Left lobe of liver (tissue), 2 donors: ENCODE measurements at regions not wholly inside any gene's neighbourhood (a gene's known extent, or its start where the extent isn't known, plus 50 kb on each side); places are given as distances from the start of the nearest gene placed in this dataset.
"Not testable (repeated sequence)": the region's sequence is repeated elsewhere in the genome, so short reads cannot be mapped to it uniquely, and the experiment has no call there.

ENCODE experiments used
- ATAC-seq: fragments of 200-7000 bp; cut with Tn5 transposase; one replicate; pipeline ENCODE4 v1.9.1; 2020; ENCODE audit warnings: mild to moderate bottlenecking, moderate library complexity
- DNase-seq: peaks from one replicate; pipeline ENCODE4 v3.0.0-alpha.2; 2020; ENCODE audit warnings: low spot score
- donor health status: DM: no; HTN: no; CAD: no; lungs with moderate emphysema.
- donor health status: DM: no; HTN: yes; CAD: no.

DNA sequence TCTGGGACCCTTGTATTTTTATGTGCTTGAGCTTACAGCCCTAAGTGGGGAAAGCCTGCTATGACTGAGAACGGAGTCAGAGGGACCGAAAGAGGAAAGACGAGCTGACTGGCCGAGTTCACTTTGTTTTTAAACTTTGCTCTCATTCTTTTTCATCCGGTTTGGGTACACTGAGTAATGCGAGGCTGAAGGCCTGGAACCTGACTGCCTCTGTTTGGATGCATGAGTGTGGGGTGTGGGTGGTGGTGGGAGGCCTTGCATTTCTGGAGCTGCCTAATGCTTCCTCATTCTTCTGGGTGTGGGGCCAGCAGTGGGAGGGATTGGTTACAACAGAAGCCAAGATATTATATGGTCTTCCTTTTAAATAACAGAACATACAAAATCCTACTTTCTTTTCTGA, 155.5 kb downstream of the BUB3 start:
- DNase-seq, result no peak
- ATAC-seq, result no peak

DNA sequence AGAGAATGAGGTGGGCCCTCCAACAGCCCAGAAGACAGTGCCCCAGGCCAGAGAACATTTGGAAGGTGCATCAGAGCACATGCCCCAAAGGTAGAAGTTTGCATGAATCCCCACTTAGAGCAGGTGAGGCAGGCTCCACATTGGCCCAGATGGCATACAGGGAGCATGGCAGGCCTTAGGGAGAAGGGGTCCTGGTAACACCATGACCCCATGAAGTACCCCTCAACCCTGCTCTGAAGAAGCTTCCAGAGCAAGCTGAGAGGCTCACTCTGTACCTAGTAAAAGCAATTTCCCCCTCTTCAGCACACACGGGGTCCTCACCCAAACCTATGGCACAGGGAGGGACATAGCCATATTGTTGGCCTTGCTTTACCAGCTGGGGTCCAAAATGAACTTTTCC, 162.6 kb downstream of the BUB3 start:
- DNase-seq (no peak), ATAC-seq (no peak)

- ATAC-seq, result no peak
- no peak for DNase-seq
Measured at GRCh38 chr10:123318516-123318915, 164.3 kb downstream of the BUB3 start.

DNA sequence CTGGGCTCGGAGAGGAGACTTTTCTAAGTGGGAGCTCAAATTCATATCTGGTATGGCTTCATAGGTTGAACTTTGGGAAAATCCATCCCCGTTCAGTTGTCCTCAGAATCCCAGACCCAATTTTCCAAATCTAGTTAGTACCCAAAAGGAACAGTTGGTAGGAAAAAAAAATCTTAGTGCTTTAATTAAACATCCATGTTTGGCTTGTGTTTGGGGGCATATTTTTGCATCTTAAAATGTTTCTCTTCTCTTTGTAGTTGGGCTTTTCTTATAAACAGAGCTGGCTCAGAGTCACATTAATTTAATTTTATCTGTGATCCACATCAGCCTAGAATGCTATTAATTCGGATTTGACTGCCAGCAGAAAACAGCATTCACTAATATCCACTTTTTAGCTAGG, 165.9 kb downstream of the BUB3 start:
- no peak for ATAC-seq
- no peak for DNase-seq

DNA sequence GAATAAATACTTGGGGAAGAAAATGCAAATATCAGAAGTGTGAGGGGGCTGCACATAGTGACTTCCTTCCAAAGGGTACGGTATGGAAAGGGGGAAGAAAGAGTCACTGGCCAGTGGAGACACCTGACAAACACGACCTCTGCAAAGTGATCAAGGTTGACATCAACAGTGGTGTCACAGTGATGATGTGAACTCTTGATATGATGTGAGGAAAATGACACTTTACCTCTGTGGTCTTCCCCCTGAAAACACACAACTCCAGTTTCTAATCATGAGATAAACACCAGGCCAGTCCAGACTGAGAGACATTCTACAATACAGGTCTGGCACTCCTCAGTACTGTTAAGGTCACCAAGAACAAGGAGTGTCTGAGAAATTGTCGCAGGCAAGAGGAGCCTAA, 169.7 kb downstream of the BUB3 start:
- no peak for ATAC-seq

DNA sequence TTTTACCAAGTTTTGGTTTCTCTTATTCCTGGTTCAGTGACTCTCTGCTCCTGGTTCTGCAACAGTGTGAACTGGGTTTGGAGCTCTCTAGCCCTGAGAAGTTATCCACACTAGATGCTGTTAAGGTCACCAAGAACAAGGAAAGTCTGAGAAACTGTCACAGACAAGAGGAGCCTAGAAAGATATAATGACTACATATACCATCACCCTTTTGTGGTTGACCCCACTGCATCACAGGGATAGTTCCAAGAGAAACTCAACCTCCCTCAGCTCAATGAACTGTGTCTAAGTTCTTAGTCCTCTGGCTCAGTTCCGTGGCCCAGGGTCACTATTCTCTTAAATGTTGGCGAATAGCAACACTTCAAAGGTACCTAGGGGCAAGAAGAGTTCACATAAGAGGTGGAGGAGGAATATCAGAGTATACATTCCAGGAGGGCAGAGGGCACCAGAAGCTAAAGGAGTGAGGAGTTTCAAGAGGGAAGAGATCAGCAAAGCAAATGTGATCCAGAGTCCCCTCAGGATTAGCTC, 171.5 kb downstream of the BUB3 start:
- DNase-seq (no peak), ATAC-seq (no peak)

More for the DNA sequence above, 169.7 kb downstream of the BUB3 start:
- no peak for DNase-seq

GRCh38 chr10:123326674-123327073, 172.5 kb downstream of the BUB3 start:
- no peak for ATAC-seq

GRCh38 chr10:123327450-123327849, 173.2 kb downstream of the BUB3 start:
- no peak for ATAC-seq
- no peak for DNase-seq

More at GRCh38 chr10:123326674-123327073, 172.5 kb downstream of the BUB3 start:
- no peak for DNase-seq

GRCh38 chr10:123327896-123328295, 173.7 kb downstream of the BUB3 start:
- DNase-seq, result no peak

DNA sequence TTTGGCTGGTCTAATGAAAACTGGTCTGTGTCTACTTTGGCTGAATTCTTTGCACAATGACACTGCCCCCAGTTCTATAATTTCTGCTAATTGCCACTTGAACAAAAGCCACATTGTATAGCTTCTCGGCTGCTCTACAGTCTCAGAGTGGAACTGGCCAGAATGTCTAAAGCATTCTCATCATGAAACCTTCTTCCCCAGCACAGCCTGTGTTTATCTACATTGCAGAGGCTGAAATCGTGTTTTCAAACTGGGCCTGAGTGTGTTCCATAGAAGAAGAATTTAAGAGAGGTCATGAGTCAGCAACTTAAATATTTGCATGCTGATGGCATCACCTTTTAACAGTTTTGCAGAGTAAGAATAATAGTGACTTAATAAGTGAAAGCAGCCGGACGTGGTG, 177.2 kb downstream of the BUB3 start:
- ATAC-seq (no peak), DNase-seq (no peak)

More at GRCh38 chr10:123327896-123328295, 173.7 kb downstream of the BUB3 start:
- no peak for ATAC-seq

- DNase-seq (no peak), ATAC-seq (no peak)
Measured at GRCh38 chr10:123346581-123346980, 192.4 kb downstream of the BUB3 start.

GRCh38 chr10:123348691-123349572, 194.7 kb downstream of the BUB3 start:
- ATAC-seq (no peak), DNase-seq (no peak)

GRCh38 chr10:123351715-123352114, 197.5 kb downstream of the BUB3 start:
- no peak for DNase-seq
- no peak for ATAC-seq

DNA sequence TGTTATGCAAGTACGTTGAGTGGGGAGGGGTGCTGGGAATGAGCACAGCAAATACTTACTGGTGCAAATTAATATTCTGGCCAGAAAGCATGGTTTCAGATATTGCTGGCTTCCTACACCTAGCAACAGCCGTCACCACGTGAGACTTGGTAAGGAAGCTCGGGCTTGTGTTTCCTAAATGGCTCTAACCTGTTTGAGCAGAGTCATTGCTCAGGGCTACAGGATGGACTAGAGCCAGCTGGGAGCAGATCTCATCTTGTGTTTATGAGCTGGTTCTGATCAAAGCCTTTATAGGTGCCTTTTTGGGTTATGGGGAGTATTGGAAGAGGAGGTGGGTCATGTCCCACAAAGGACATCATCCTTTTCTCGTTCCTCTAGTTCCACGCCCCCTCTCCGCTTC, 200.3 kb downstream of the BUB3 start:
- DNase-seq (no peak), ATAC-seq (no peak)

GRCh38 chr10:123355748-123356481, 201.7 kb downstream of the BUB3 start:
- DNase-seq (no peak), ATAC-seq (no peak)

- no peak for ATAC-seq
- no peak for DNase-seq
Measured at GRCh38 chr10:123356799-123357198, 202.6 kb downstream of the BUB3 start.

DNA sequence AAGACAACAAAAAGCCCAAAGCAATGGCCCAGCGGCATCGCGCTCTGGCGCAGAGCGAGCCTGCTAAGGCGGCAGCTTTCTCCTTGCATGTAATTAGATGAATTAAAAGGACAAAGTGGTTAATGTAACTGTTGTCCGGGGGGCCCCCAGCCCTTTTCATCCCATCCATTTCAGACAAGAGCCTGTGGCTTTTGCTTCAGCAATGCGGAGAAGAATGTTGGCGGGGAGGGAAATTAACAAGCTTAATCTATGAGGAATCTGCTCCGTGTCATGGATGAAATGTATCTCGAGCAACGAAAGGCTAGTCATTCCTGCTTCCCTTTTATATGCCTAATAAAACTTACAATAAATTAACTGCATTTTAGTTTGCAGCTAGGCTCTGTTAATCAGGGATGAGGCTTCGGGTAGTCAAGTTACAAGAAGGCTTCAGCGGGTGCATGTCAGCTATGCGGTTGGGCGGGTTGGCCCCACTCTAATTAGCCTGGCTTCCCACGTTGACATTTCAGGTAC, 203.3 kb downstream of the BUB3 start:
- ATAC-seq (no peak), DNase-seq (no peak)

DNA sequence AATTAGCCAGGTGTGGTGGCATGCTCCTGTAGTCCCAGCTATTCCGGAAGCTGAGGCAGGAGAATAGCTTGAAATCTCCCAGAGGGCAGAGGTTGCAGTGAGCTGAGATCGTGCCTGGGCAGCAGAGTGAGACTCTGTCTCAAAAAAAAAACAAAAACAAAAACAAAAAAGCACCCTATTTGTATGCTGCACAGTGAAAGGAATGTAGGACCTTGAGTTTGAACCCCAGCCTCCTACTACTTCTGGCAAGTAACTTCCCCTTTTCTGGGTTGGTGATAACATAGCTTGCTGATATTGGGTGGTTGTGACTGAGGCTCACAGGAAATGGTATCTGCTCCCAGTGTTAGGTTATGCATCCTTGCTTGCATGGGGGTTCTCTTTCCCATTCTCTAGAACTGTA, 205.3 kb downstream of the BUB3 start:
- ATAC-seq, result no peak
- DNase-seq, result no peak

DNA sequence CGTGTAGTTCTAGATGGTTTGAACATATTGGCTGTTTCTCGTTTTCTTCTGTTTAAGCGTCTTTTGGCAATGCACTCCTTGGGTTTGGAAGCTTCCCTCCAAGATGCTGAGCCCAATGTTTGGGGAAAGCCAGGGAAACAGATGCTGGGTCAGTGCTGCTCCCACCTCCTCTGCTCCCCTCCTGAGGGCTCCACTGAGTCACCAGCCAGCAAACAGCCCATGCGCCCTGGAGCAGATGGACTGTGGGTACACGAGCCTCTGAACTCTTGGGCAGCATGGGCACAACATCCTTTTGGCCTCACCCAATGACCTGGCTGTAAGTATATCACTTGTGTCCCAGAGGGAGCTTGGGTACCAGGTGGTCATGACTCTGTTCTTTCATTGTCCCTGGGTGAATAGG, 207.6 kb downstream of the BUB3 start:
- ATAC-seq (no peak), DNase-seq (no peak)

DNA sequence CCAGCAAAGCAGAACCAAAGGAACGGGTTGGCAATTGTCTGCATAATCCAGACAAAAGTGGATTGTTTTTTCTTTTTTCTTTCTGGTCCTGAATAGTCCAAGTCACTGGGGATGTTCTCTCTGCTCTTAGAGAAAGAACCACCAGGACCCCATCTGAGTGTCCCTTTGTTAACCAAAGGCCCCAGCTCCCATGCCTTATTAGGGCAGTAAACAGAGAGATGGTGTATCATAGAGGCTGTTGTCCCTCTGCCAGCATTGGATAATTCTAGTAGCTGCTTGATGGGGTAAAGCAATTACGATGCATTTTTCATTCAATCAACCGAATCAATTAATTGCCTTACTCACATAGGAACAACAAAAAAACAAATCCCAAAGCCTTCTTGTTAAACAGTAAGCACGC, 213.0 kb downstream of the BUB3 start:
- no peak for ATAC-seq
- no peak for DNase-seq

DNA sequence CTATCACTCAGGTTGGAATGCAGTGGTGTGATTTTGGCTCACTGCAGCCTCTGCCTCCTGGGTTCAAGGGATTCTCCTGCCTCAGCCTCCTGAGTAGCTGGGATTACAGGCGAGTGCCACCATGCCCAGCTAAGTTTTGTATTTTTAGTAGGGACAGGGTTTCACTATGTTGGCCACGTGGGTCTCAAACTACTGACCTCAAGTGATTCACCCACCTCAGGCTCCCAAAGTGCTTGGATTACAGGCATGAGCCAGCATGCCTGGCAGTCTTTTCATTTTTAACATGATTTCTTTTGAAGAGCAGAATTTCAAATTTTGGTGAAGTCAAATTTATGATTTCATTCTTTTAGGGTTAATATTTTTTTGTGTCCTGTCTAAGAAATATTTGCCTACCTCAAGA, 217.4 kb downstream of the BUB3 start:
- not testable (repeated sequence) for DNase-seq, ATAC-seq

DNA sequence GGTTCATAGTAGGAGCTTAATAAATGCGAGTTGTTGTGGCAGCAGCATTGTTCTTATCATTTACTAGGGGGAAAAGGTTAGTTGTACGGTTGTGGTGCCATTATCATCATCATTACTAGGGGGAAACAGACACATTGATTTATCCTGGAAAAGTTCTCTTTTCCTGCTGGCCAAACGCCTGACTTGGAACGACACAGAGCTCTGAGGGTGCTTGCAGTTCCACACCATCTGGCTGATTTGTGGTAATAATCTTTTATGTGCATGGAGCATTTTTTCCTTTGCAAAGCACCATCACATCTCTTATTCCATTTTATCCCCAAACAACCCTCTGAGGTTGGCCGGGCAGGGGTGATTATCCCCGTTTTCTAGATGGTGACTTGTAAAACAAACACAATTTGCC, 219.4 kb downstream of the BUB3 start:
- no peak for ATAC-seq

More for the DNA sequence above, 219.4 kb downstream of the BUB3 start:
- DNase-seq, result no peak
